Thyroid gland (tissue), 4 donors: ENCODE measurements at regions not wholly inside any gene's neighbourhood (a gene's known extent, or its start where the extent isn't known, plus 50 kb on each side); places are given as distances from the start of the nearest gene placed in this dataset.
A peak's percentile ranks its signal among the peaks of the same experiment; 100 is the strongest.

Experiments
- DNase-seq, 2 donors: peaks; one replicate each; pipeline ENCODE4 v3.0.0-alpha.2; 2019
- H3K27ac ChIP-seq, 3 donors: fragments of 200-600 bp; sonication (generic); 1 replicate in 2 of 3; 2 replicates in 1 of 3; pipeline ENCODE4 v1.5.1; 2016 to 2019; ENCODE audit warnings: mild to moderate bottlenecking in 1 of 3, moderate library complexity in 1 of 3
- H3K27me3 ChIP-seq: fragments of 200-600 bp; sonication (generic); one replicate; pipeline ENCODE4 v1.5.1; 2019
- H3K36me3 ChIP-seq, 2 donors: fragments of 200-600 bp; sonication (generic); one replicate each; pipeline ENCODE4 v1.5.1; 2016 to 2019
- H3K4me1 ChIP-seq, 2 donors: fragments of 200-600 bp; sonication (generic); one replicate each; pipeline ENCODE4 v1.5.1; 2017 to 2019
- H3K4me3 ChIP-seq, 3 donors: fragments of 200-600 bp; sonication (generic); replicated peaks in 1 of 3; 1 replicate in 2 of 3; 2 replicates in 1 of 3; pipeline ENCODE4 v1.5.1; 2016; ENCODE audit warnings: mild to moderate bottlenecking in 1 of 3
- H3K9me3 ChIP-seq: fragments of 200-600 bp; sonication (generic); one replicate; pipeline ENCODE4 v1.5.1; 2017
- CTCF ChIP-seq, 6 experiments: fragments of 200-600 bp in 3 of 6; fragments of 450-650 bp in 3 of 6; sonication (generic) in 3 of 6; IDR thresholded peaks; one replicate each; pipeline ENCODE4 v1.5.1; 2016 to 2019; ENCODE audit warnings: antibody characterized with exemption in 6 of 6, mild to moderate bottlenecking in 2 of 6, inconsistent platforms in 1 of 6, moderate library complexity in 1 of 6
- POLR2A ChIP-seq, 2 donors: fragments of 450-650 bp; IDR thresholded peaks; one replicate each; pipeline ENCODE4 v1.6.1; 2017; ENCODE audit warnings: antibody characterized with exemption in 2 of 2, mild to moderate bottlenecking in 2 of 2, moderate library complexity in 1 of 2
- WGBS, 2 donors: methylation state at CpG; one replicate each; pipeline ENCODE4 v1.1.5; 2017; 5-methylcytosine and 5-hydroxymethylcytosine counted together
- intact Hi-C: fragments of 100-400 bp; cut with DNase I; formaldehyde crosslinking; loops from one replicate; pipeline ENCODE4 v1.15.1; 2023

GRCh38 chr2:217086718-217087117, 226.9 kb upstream of the TNP1 start:
- Histone ChIP-seq H3K27me3 (no peaks in the 10 kb centered on the region), H3K36me3 (no peaks in the 10 kb centered on the region), H3K9me3 (no peaks in the 10 kb centered on the region), H3K4me1 (no peaks in the 10 kb centered on the region), H3K27ac (no peak overlapping the region), H3K4me3 (no peak overlapping the region)
- intact Hi-C loops = no loop called here
- no peak for DNase-seq
- 94% methylated on average over 2 of the region's 2 CpGs for WGBS, 2 donors
- TF ChIP-seq POLR2A (IDR thresholded peaks at IDR 0.05) (no peak), CTCF (IDR thresholded peaks at IDR 0.05) (no peak)

GRCh38 chr2:217086038-217086522, 226.2 kb upstream of the TNP1 start:
- Histone ChIP-seq H3K4me3 (no peak overlapping the region), H3K27me3 (no peaks in the 10 kb centered on the region), H3K27ac (no peak overlapping the region), H3K36me3 (no peaks in the 10 kb centered on the region), H3K9me3 (no peaks in the 10 kb centered on the region), H3K4me1 (no peaks in the 10 kb centered on the region)
- intact Hi-C loops = no loop called here
- 80 to 90% methylated on average over 1 of the region's 1 CpG for WGBS, 2 donors
- TF ChIP-seq POLR2A (IDR thresholded peaks at IDR 0.05) (no peak), CTCF (IDR thresholded peaks at IDR 0.05) (no peak)
- DNase-seq = no peak

GRCh38 chr2:217085543-217085942, 225.7 kb upstream of the TNP1 start:
- intact Hi-C loops = no loop called here
- Histone ChIP-seq H3K36me3 (no peaks in the 10 kb centered on the region), H3K4me3 (no peak overlapping the region), H3K4me1 (no peaks in the 10 kb centered on the region), H3K27me3 (no peaks in the 10 kb centered on the region), H3K9me3 (no peaks in the 10 kb centered on the region), H3K27ac (no peak overlapping the region)
- TF ChIP-seq POLR2A (IDR thresholded peaks at IDR 0.05) (no peak), CTCF (IDR thresholded peaks at IDR 0.05) (no peak)
- WGBS, 2 donors = 78 to 89% methylated on average over 2 of the region's 2 CpGs
- no peak for DNase-seq

- Histone ChIP-seq H3K27me3 (no peaks in the 10 kb centered on the region), H3K4me1 (peaks cover 9 to 16% of the 10 kb centered on the region in 2 donors), H3K4me3 (no peak overlapping the region), H3K9me3 (no peaks in the 10 kb centered on the region), H3K27ac (no peak overlapping the region), H3K36me3 (no peaks in the 10 kb centered on the region)
- TF ChIP-seq CTCF (IDR thresholded peaks at IDR 0.05) (no peak), POLR2A (IDR thresholded peaks at IDR 0.05) (no peak)
- WGBS, 2 donors = 88 to 95% methylated on average over 5 of the region's 5 CpGs
- intact Hi-C loops = no loop called here
- DNase-seq = no peak
These were observed 221.9 kb upstream of the TNP1 start for GRCh38 chr2:217081799-217082198.

GRCh38 chr2:217079165-217079564, 219.3 kb upstream of the TNP1 start:
- intact Hi-C loops = no loop called here
- H3K4me1 ChIP-seq = peaks cover 9 to 16% of the 10 kb centered on the region in 2 donors
- H3K36me3 ChIP-seq = no peaks in the 10 kb centered on the region
- peak; percentile 24 to 33 for DNase-seq
- no peak overlapping the region for H3K4me3 ChIP-seq
- H3K9me3 ChIP-seq = no peaks in the 10 kb centered on the region
- TF ChIP-seq POLR2A (IDR thresholded peaks at IDR 0.05) (no peak), CTCF (IDR thresholded peaks at IDR 0.05) (no peak)
- H3K27ac ChIP-seq = no peak overlapping the region
- H3K27me3 ChIP-seq = no peaks in the 10 kb centered on the region
- 54 to 74% methylated on average over 1 of the region's 1 CpG for WGBS, 2 donors
